Loucy (cell line): ENCODE measurements at regions not wholly inside any gene's neighbourhood (a gene's known extent, or its start where the extent isn't known, plus 50 kb on each side); places are given as distances from the start of the nearest gene placed in this dataset.

Source experiments
- H2AFZ ChIP-seq: fragments of 200-600 bp; sonication (generic); 2 replicates; pipeline ENCODE4 v1.6.0; 2016; ENCODE audit warnings: antibody characterized with exemption, mild to moderate bottlenecking, low read length, moderate library complexity
- H3F3A ChIP-seq: fragments of 200-600 bp; 2 replicates; pipeline ENCODE4 v1.6.0; 2016; ENCODE audit warnings: antibody characterized with exemption, low read depth, mild to moderate bottlenecking
- H3K27me3 ChIP-seq: fragments of 200-600 bp; sonication (generic); 2 replicates; pipeline ENCODE4 v1.6.1; 2014; ENCODE audit warnings: low read length, mild to moderate bottlenecking; ENCODE audit not compliant: insufficient read depth, poor library complexity, severe bottlenecking
- H3K36me3 ChIP-seq: fragments of 200-600 bp; sonication (generic); 2 replicates; pipeline ENCODE4 v1.6.1; 2016; ENCODE audit warnings: low read length; ENCODE audit not compliant: insufficient read depth
- H3K4me1 ChIP-seq: fragments of 200-600 bp; sonication (generic); 2 replicates; pipeline ENCODE4 v1.5.1; 2014; ENCODE audit warnings: low read length, mild to moderate bottlenecking; ENCODE audit not compliant: insufficient read depth, poor library complexity, severe bottlenecking
- H3K4me2 ChIP-seq: fragments of 200-600 bp; sonication (generic); 2 replicates; pipeline ENCODE4 v1.6.0; 2014; ENCODE audit warnings: antibody characterized with exemption, low read length, low read depth, mild to moderate bottlenecking; ENCODE audit not compliant: poor library complexity, severe bottlenecking
- H3K4me3 ChIP-seq: fragments of 200-600 bp; sonication (generic); 2 replicates; pipeline ENCODE4 v1.5.1; 2014; ENCODE audit warnings: low read length, mild to moderate bottlenecking, mixed read lengths; ENCODE audit not compliant: poor library complexity, severe bottlenecking
- H3K79me2 ChIP-seq: fragments of 200-600 bp; sonication (generic); 2 replicates; pipeline ENCODE4 v1.6.1; 2014; ENCODE audit warnings: low read length; ENCODE audit not compliant: insufficient read depth
- H3K9ac ChIP-seq: fragments of 200-600 bp; sonication (generic); 2 replicates; pipeline ENCODE4 v1.6.0; 2014; ENCODE audit warnings: mild to moderate bottlenecking, low read depth, low read length, moderate library complexity; ENCODE audit not compliant: poor library complexity, severe bottlenecking
- H3K9me2 ChIP-seq: fragments of 200-600 bp; sonication (generic); replicated peaks from 2 replicates; pipeline ENCODE4 v1.6.1; 2016; ENCODE audit warnings: low read depth, low read length, mixed read lengths
- H3K9me3 ChIP-seq: fragments of 200-600 bp; sonication (generic); 2 replicates; pipeline ENCODE4 v1.6.1; 2014; ENCODE audit warnings: mild to moderate bottlenecking, antibody characterized with exemption, low read length, low read depth; ENCODE audit not compliant: insufficient read depth
- H4K20me1 ChIP-seq: fragments of 200-600 bp; sonication (generic); 2 replicates; pipeline ENCODE4 v1.6.0; 2014; ENCODE audit warnings: antibody characterized with exemption, low read length, mild to moderate bottlenecking; ENCODE audit not compliant: insufficient read depth, poor library complexity, severe bottlenecking
- CTCF ChIP-seq: fragments of 200-600 bp; sonication (generic); conservative IDR thresholded peaks from 2 replicates; pipeline ENCODE4 v1.5.1; 2014; ENCODE audit warnings: mild to moderate bottlenecking, antibody characterized with exemption, low read length
- EZH2phosphoT487 ChIP-seq: fragments of 200-600 bp; IDR thresholded peaks from 2 replicates; pipeline ENCODE4 v1.6.1; 2018; ENCODE audit warnings: antibody characterized with exemption, mild to moderate bottlenecking, moderate library complexity, borderline replicate concordance

DNA sequence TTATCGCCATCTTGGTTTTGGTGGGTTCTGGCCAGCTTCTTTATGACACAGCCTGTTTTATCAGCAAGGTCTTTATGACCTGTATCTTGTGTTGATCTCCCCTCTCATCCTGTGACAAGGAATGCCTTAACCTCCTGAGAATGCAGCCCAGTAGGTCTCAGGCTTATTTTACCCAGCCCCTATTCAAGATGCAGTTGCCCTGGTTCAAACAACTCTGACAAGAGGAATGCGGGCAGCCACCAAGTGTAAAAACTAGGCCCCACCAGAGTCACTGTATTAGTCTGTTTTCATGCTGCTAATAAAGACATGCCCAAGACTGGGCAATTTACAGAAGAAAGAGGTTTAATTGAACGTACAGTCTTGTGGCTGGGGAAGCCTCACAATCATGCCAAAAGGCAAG is 671.3 kb downstream of the SORCS1 start:
- Histone ChIP-seq H3K36me3 (no peaks in the 10 kb centered on the region), H3K9me3 (no peaks in the 10 kb centered on the region; the same call in 1 of the 2 replicates), H3F3A (no peaks in the 10 kb centered on the region), H3K79me2 (no peaks in the 10 kb centered on the region), H3K4me3 (no peak overlapping the region), H3K9ac (no peak overlapping the region), H3K4me2 (no peak overlapping the region), H3K27me3 (no peaks in the 10 kb centered on the region), H3K9me2 (no peaks in the 10 kb centered on the region), H3K4me1 (no peaks in the 10 kb centered on the region), H2AFZ (no peak overlapping the region), H4K20me1 (no peaks in the 10 kb centered on the region)
- TF ChIP-seq CTCF (no peak), EZH2phosphoT487 (no peak)

DNA sequence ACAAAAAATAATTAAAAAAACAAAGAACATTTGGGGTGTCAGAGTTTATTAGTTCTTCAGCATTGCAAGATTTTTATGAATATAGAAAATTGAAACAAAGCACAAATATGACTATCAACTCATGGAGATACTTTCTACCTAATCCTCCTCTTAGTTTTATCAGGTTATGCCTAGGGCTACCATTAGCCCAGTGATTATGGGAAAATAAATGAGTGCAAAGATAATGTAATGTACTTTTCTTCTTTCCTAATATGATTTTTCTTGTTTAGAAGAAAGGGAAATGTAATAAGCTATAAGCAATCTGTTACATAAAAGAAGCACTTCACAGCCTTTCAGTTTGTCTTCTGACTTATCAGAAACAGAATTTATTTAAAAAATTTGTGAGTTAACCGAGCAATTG is 676.8 kb downstream of the SORCS1 start:
- Histone ChIP-seq H3K9me3 (no peaks in the 10 kb centered on the region), H3K4me1 (no peaks in the 10 kb centered on the region), H3K9me2 (no peaks in the 10 kb centered on the region), H3K4me2 (no peak overlapping the region), H3K79me2 (no peaks in the 10 kb centered on the region), H3K27me3 (no peaks in the 10 kb centered on the region), H3F3A (no peaks in the 10 kb centered on the region), H3K4me3 (no peak overlapping the region), H3K36me3 (no peaks in the 10 kb centered on the region), H4K20me1 (no peaks in the 10 kb centered on the region), H3K9ac (no peak overlapping the region), H2AFZ (no peak overlapping the region)
- TF ChIP-seq EZH2phosphoT487: no peak
- no peak for TF ChIP-seq CTCF

- no peak for TF ChIP-seq EZH2phosphoT487
- Histone ChIP-seq H3K9me3 (no peaks in the 10 kb centered on the region), H3K4me3 (no peak overlapping the region), H3K79me2 (no peaks in the 10 kb centered on the region), H3K9me2 (no peaks in the 10 kb centered on the region), H4K20me1 (no peaks in the 10 kb centered on the region), H3K4me1 (no peaks in the 10 kb centered on the region), H3K36me3 (no peaks in the 10 kb centered on the region), H3K4me2 (no peak overlapping the region), H2AFZ (no peak overlapping the region), H3F3A (no peaks in the 10 kb centered on the region), H3K27me3 (no peaks in the 10 kb centered on the region), H3K9ac (no peak overlapping the region)
These were observed 682.8 kb downstream of the SORCS1 start for GRCh38 chr10:106481598-106482275.

GRCh38 chr10:106479636-106480035 is 684.9 kb downstream of the SORCS1 start:
- Histone ChIP-seq H3K27me3 (no peaks in the 10 kb centered on the region), H4K20me1 (no peaks in the 10 kb centered on the region)

More at GRCh38 chr10:106479636-106480035, 684.9 kb downstream of the SORCS1 start:
- TF ChIP-seq EZH2phosphoT487: no peak
- TF ChIP-seq CTCF: no peak
- no peak overlapping the region for H3K9ac ChIP-seq
- H3K4me2 ChIP-seq: no peak overlapping the region
- H3K36me3 ChIP-seq: no peaks in the 10 kb centered on the region
- H3K79me2 ChIP-seq: no peaks in the 10 kb centered on the region
- no peaks in the 10 kb centered on the region for H3K9me3 ChIP-seq
- no peaks in the 10 kb centered on the region for H3K4me1 ChIP-seq
- no peak overlapping the region for H2AFZ ChIP-seq
- no peaks in the 10 kb centered on the region for H3K9me2 ChIP-seq
- H3K4me3 ChIP-seq: no peak overlapping the region
- H3F3A ChIP-seq: no peaks in the 10 kb centered on the region
